ENCODE measurements at regions not wholly inside any gene's neighbourhood (a gene's known extent, or its start where the extent isn't known, plus 50 kb on each side); places are given as distances from the start of the nearest gene placed in this dataset.

GRCh38 chr5:125073090-125073489, 326.7 kb upstream of the ZNF608 start:
- POLR2A ChIA-PET = no interaction called here

More at GRCh38 chr5:125073090-125073489, 326.7 kb upstream of the ZNF608 start:
- Histone ChIP-seq H3K9me1 (replicated peaks; ENCODE audit: control insufficient read depth, extremely low read depth, insufficient read depth, low read length) (no peaks in the 10 kb centered on the region), H3K4me3 (replicated peaks in 1 of 3; ENCODE audit: insufficient read depth in 1 of 3, low read depth in 1 of 3, low read length in 3 of 3) (no peak overlapping the region), H3K27me3 (ENCODE audit: control insufficient read depth in 2 of 2, insufficient read depth in 2 of 2, low read length in 2 of 2) (no peaks in the 10 kb centered on the region), H3K9ac (replicated peaks; ENCODE audit: extremely low read depth, insufficient read depth, low read length) (no peak overlapping the region), H3K79me2 (ENCODE audit: control insufficient read depth, insufficient read depth, low read length) (no peaks in the 10 kb centered on the region), H3K4me1 (ENCODE audit: control insufficient read depth, extremely low read depth, insufficient read depth, low read length) (no peaks in the 10 kb centered on the region), H3K4me2 (ENCODE audit: insufficient read depth, low read length) (no peak overlapping the region), H3K36me3 (ENCODE audit: control insufficient read depth in 2 of 2, extremely low read depth in 1 of 2, insufficient read depth in 2 of 2, low read length in 2 of 2) (no peaks in the 10 kb centered on the region), H3K27ac (ENCODE audit: insufficient read depth, low read depth, low read length) (no peak overlapping the region), H3K9me3 (replicated peaks; ENCODE audit: control insufficient read depth, insufficient read depth, low read length) (no peaks in the 10 kb centered on the region), H2AFZ (ENCODE audit: low read depth, low read length) (no peak overlapping the region), H4K20me1 (replicated peaks; ENCODE audit: control insufficient read depth, extremely low read depth, insufficient read depth, low read length) (no peaks in the 10 kb centered on the region)
- dilution Hi-C loops (cut with MboI; ENCODE audit: extremely low pct_ligation_motif_present, low sequenced_read_pairs) (no loop called here), intact Hi-C loops (cut with micrococcal nuclease) (no loop called here)
- TF ChIP-seq POLR2AphosphoS5 (IDR thresholded peaks at IDR 0.05; ENCODE audit: insufficient read depth, low read depth, low read length) (no peak), POLR2A (IDR thresholded peaks at IDR 0.05; ENCODE audit: low read depth, low read length) (no peak), CTCF (IDR thresholded peaks at IDR 0.05; ENCODE audit: extremely low read depth in 1 of 2, insufficient read depth in 1 of 2, low read depth in 1 of 2, low read length in 2 of 2) (no peak), MYC (IDR thresholded peaks at IDR 0.05; ENCODE audit: low read depth, low read length) (no peak), JUN (IDR thresholded peaks at IDR 0.05; ENCODE audit: borderline replicate concordance, insufficient read depth, insufficient read length, low read depth) (no peak), GATA2 (IDR thresholded peaks at IDR 0.05; ENCODE audit: insufficient read depth, insufficient read length, low read depth, low read length) (no peak), FOS (IDR thresholded peaks at IDR 0.05; ENCODE audit: borderline replicate concordance, insufficient read depth, low read length) (no peak), EZH2 (IDR thresholded peaks at IDR 0.05; ENCODE audit: borderline replicate concordance, low read depth, low read length, severe bottlenecking) (no peak), MAX (IDR thresholded peaks at IDR 0.05; ENCODE audit: insufficient read depth, insufficient read length) (no peak)
- CTCF ChIA-PET = interaction anchor here (0.8 kb wide), 1 partner anchor 12 kb away, joined by 3 read pairs; no protein-coding TSS in a partner anchor
- BruUV-seq (replicated peaks) = no TSS peak
- no peak for DNase-seq (ENCODE audit: low read depth, low spot score)
- FAIRE-seq = no peak

All from endothelial cell of umbilical vein (primary cell).